ENCODE measurements at regions not wholly inside any gene's neighbourhood (a gene's known extent, or its start where the extent isn't known, plus 50 kb on each side); places are given as distances from the start of the nearest gene placed in this dataset.

- DNase-seq (ENCODE audit: low spot score), result peak; percentile 38
Measured at GRCh38 chr3:152516216-152516615, 247.5 kb downstream of the MBNL1 start.

GRCh38 chr3:152517502-152517901 is 248.8 kb downstream of the MBNL1 start:
- DNase-seq (ENCODE audit: low spot score), result no peak

GRCh38 chr3:152518346-152518745 is 249.6 kb downstream of the MBNL1 start:
- no peak for DNase-seq (ENCODE audit: low spot score)

- DNase-seq (ENCODE audit: low spot score), result no peak
Measured at GRCh38 chr3:152519376-152519775, 250.6 kb downstream of the MBNL1 start.

- no peak for DNase-seq (ENCODE audit: low spot score)
Measured at GRCh38 chr3:152522036-152522435, 253.3 kb downstream of the MBNL1 start.

GRCh38 chr3:152524198-152525140 is 255.7 kb downstream of the MBNL1 start:
- DNase-seq (ENCODE audit: low spot score), result no peak

GRCh38 chr3:152531717-152532116 is 263.0 kb downstream of the MBNL1 start:
- DNase-seq (ENCODE audit: low spot score), result no peak

GRCh38 chr3:152538518-152538917 is 269.8 kb downstream of the MBNL1 start:
- no peak for DNase-seq (ENCODE audit: low spot score)

- DNase-seq (ENCODE audit: low spot score), result peak; percentile 45
Measured at GRCh38 chr3:152539191-152539764, 270.5 kb downstream of the MBNL1 start.

- no peak for DNase-seq (ENCODE audit: low spot score)
Measured at GRCh38 chr3:152540120-152540519, 271.4 kb downstream of the MBNL1 start.

- no peak for DNase-seq (ENCODE audit: low spot score)
Measured at GRCh38 chr3:152547153-152547552, 278.4 kb downstream of the MBNL1 start.

- DNase-seq (ENCODE audit: low spot score), result no peak
Measured at GRCh38 chr3:152549263-152549662, 280.5 kb downstream of the MBNL1 start.

- DNase-seq (ENCODE audit: low spot score), result no peak
Measured at GRCh38 chr3:152550284-152550683, 281.6 kb downstream of the MBNL1 start.

GRCh38 chr3:152554980-152555379 is 280.0 kb upstream of the P2RY1 start:
- no peak for DNase-seq (ENCODE audit: low spot score)

GRCh38 chr3:152555666-152556291 is 279.2 kb upstream of the P2RY1 start:
- no peak for DNase-seq (ENCODE audit: low spot score)

GRCh38 chr3:152556731-152557254 is 278.1 kb upstream of the P2RY1 start:
- DNase-seq (ENCODE audit: low spot score), result no peak

GRCh38 chr3:152557302-152557999 is 277.5 kb upstream of the P2RY1 start:
- DNase-seq (ENCODE audit: low spot score), result no peak

- no peak for DNase-seq (ENCODE audit: low spot score)
Measured at GRCh38 chr3:152558386-152558785, 276.5 kb upstream of the P2RY1 start.

- DNase-seq (ENCODE audit: low spot score), result no peak
Measured at GRCh38 chr3:152559246-152559645, 275.7 kb upstream of the P2RY1 start.

GRCh38 chr3:152564459-152564858 is 270.5 kb upstream of the P2RY1 start:
- DNase-seq (ENCODE audit: low spot score), result no peak

GRCh38 chr3:152574461-152575079 is 260.4 kb upstream of the P2RY1 start:
- peak; percentile 38 for DNase-seq (ENCODE audit: low spot score)

- DNase-seq (ENCODE audit: low spot score), result no peak
Measured at GRCh38 chr3:152578769-152579168, 256.2 kb upstream of the P2RY1 start.
